ENCODE measurements at regions not wholly inside any gene's neighbourhood (a gene's known extent, or its start where the extent isn't known, plus 50 kb on each side); places are given as distances from the start of the nearest gene placed in this dataset.

DNA sequence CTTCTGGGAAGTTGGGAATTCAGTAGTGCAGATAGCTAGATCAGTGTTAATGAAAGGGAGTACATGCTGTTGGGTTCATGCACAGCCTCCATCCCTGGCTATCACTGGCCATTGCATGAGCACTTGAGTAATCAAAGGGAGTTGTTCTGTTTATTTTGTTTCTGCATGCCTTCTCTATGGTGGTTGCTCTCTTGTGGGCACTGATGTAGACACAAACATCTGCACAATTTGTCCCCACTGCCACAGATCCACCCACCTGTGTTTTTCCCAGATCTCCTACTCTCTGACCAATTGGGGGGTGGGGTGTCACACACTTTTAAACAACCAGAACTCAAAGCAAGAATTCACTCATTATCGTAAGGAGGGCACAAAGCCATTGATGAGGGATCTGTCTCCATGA, 89.7 kb upstream of the DHRS4 start:
- DNase-seq = no peak
- Histone ChIP-seq H3K36me3 (no peaks in the 10 kb centered on the region), H3K4me1 (no peaks in the 10 kb centered on the region), H3K4me3 (no peak overlapping the region), H3K27me3 (no peaks in the 10 kb centered on the region), H3K9me3 (no peaks in the 10 kb centered on the region), H3K27ac (no peak overlapping the region)
- no peak for TF ChIP-seq POLR2A (IDR thresholded peaks at IDR 0.05)
- TF ChIP-seq, protein P1, sequence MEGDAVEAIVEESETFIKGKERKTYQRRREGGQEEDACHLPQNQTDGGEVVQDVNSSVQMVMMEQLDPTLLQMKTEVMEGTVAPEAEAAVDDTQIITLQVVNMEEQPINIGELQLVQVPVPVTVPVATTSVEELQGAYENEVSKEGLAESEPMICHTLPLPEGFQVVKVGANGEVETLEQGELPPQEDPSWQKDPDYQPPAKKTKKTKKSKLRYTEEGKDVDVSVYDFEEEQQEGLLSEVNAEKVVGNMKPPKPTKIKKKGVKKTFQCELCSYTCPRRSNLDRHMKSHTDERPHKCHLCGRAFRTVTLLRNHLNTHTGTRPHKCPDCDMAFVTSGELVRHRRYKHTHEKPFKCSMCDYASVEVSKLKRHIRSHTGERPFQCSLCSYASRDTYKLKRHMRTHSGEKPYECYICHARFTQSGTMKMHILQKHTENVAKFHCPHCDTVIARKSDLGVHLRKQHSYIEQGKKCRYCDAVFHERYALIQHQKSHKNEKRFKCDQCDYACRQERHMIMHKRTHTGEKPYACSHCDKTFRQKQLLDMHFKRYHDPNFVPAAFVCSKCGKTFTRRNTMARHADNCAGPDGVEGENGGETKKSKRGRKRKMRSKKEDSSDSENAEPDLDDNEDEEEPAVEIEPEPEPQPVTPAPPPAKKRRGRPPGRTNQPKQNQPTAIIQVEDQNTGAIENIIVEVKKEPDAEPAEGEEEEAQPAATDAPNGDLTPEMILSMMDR (IDR thresholded peaks at IDR 0.05) = no peak

GRCh38 chr14:23864259-23864658, 89.3 kb upstream of the DHRS4 start:
- Histone ChIP-seq H3K27ac (no peak overlapping the region), H3K9me3 (no peaks in the 10 kb centered on the region), H3K4me1 (no peaks in the 10 kb centered on the region), H3K27me3 (no peaks in the 10 kb centered on the region), H3K4me3 (no peak overlapping the region), H3K36me3 (no peaks in the 10 kb centered on the region)
- no peak for TF ChIP-seq POLR2A (IDR thresholded peaks at IDR 0.05)
- TF ChIP-seq, protein P1 (IDR thresholded peaks at IDR 0.05) = no peak
- no peak for DNase-seq

- TF ChIP-seq POLR2A (IDR thresholded peaks at IDR 0.05) = no peak
- TF ChIP-seq, protein P1 (IDR thresholded peaks at IDR 0.05) = no peak
- no peaks in the 10 kb centered on the region for H3K27me3 ChIP-seq
- H3K36me3 ChIP-seq = no peaks in the 10 kb centered on the region
- H3K4me1 ChIP-seq = no peaks in the 10 kb centered on the region
- no peaks in the 10 kb centered on the region for H3K9me3 ChIP-seq
- H3K4me3 ChIP-seq = no peak overlapping the region
- no peak overlapping the region for H3K27ac ChIP-seq
- DNase-seq = no peak
Observed at GRCh38 chr14:23864861-23865260, 88.7 kb upstream of the DHRS4 start.

DNA sequence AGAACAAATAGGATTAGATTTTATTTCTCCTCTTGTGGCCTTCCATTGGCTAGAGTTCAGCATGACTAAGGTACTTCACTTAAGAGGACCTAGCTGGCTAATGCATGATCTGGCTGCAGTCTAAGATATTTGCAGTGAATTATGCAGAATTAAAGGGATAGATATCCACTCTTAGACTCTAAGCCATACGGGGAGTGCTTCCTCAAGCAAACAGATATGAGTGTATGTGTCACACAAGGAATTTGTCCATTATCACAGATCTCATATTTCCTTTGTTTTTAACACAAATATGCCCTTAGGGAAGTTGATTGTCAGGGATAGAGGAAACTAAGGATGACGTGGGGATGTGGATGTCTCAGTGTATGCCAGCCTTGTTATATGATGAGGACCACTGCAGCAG, 88.1 kb upstream of the DHRS4 start:
- Histone ChIP-seq H3K9me3 (no peaks in the 10 kb centered on the region), H3K4me1 (no peaks in the 10 kb centered on the region), H3K27me3 (no peaks in the 10 kb centered on the region), H3K27ac (no peak overlapping the region), H3K4me3 (no peak overlapping the region), H3K36me3 (no peaks in the 10 kb centered on the region)
- TF ChIP-seq, protein P1 (IDR thresholded peaks at IDR 0.05) = no peak
- TF ChIP-seq POLR2A (IDR thresholded peaks at IDR 0.05) = no peak
- no peak for DNase-seq

DNA sequence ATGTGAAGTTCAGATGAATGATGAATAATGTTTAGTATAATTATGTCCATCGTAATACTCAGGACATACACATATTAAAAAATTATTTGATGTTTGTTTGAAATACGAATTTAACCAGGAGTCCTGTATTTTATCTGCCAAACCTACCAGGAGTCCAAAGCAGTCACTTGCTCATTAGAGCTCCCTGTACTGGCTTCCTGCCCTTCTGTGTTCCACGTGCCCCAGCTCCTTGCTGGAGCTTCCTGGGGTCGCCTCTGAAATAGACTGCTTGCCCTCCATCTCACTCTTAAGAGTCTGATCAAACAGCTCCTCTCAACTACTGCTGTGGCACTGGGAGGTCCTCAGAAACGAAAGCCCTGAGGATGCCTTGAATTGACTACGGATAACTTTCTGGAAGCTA, 87.3 kb upstream of the DHRS4 start:
- Histone ChIP-seq H3K27ac (no peak overlapping the region), H3K4me3 (no peak overlapping the region), H3K4me1 (no peaks in the 10 kb centered on the region), H3K9me3 (peaks cover 0 to 3% (median 0%) of the 10 kb centered on the region in 4 donors), H3K27me3 (no peaks in the 10 kb centered on the region), H3K36me3 (no peaks in the 10 kb centered on the region)
- no peak for DNase-seq
- TF ChIP-seq, protein P1 (IDR thresholded peaks at IDR 0.05) = no peak
- no peak for TF ChIP-seq POLR2A (IDR thresholded peaks at IDR 0.05)

GRCh38 chr14:23869078-23869719, 84.4 kb upstream of the DHRS4 start:
- H3K4me3 ChIP-seq = no peak overlapping the region
- TF ChIP-seq, protein P1 (IDR thresholded peaks at IDR 0.05) = no peak
- TF ChIP-seq POLR2A (IDR thresholded peaks at IDR 0.05) = no peak
- no peaks in the 10 kb centered on the region for H3K36me3 ChIP-seq
- peaks cover 0 to 3% (median 0%) of the 10 kb centered on the region in 4 donors for H3K9me3 ChIP-seq
- no peak for DNase-seq
- no peak overlapping the region for H3K27ac ChIP-seq
- H3K27me3 ChIP-seq = no peaks in the 10 kb centered on the region
- H3K4me1 ChIP-seq = no peaks in the 10 kb centered on the region

Measured in Peyer's patch (tissue), 4 donors.